ENCODE measurements at regions not wholly inside any gene's neighbourhood (a gene's known extent, or its start where the extent isn't known, plus 50 kb on each side); places are given as distances from the start of the nearest gene placed in this dataset.
"Not testable (repeated sequence)": the region's sequence is repeated elsewhere in the genome, so short reads cannot be mapped to it uniquely, and the experiment has no call there.

DNA sequence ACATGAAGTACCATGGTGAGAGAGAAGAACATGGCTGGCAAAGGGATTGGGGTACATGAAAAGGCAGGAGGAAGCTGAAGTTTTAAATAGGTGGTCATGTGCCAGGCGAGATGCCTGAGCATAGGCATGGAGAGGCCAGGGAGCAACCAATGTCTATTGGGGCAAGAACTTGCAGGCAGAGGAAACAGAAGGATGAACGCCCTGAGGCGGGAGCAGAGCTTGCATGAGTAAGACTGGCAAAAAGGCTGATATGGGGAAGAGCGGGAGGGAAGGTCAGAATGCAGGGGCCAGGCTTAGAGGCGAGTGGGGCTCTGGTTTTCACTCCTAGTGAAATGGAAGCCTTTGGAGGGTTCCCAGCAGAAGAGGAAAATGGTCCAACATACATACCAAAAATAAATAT is 52.5 kb upstream of the VSTM5 start:
- no peak for DNase-seq

DNA sequence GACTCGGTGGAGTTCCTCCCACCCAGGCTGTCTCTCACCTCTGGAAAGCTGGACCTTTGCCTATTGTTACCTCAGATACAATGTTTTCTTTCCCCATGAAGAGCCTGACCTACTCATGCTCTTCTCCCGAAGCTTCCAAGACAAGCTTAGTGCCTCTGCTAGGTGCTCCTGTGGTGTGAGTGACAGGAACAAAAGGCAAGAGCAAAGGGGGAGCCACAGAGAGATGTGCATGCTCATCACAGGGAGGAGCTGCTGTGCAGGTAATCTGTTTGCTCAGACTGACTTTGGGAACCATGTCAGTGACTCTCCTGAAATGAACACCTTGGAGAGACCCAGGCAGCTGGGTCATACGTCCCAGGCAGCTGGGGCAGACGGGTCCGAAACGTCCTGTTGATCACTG is 53.6 kb upstream of the VSTM5 start:
- DNase-seq: no peak

DNA sequence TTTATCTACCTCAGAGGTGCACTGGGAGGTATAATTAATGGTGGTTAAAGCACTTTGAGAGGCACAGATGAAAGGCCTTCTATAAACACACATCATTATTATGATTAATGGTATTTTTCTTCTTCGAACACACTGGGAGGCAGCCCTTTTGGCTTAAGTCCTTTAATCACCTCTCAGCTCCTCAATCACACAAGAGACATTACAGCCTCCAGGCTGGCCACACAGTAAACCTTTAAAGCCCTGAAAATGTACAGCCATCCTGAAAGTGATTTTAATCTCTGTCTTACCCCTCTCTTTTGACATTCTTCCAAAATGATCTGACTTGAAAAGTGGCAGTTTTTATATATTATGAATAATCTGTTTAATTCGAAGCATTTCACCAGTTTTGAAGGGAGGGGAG is 54.3 kb upstream of the VSTM5 start:
- no peak for DNase-seq

DNA sequence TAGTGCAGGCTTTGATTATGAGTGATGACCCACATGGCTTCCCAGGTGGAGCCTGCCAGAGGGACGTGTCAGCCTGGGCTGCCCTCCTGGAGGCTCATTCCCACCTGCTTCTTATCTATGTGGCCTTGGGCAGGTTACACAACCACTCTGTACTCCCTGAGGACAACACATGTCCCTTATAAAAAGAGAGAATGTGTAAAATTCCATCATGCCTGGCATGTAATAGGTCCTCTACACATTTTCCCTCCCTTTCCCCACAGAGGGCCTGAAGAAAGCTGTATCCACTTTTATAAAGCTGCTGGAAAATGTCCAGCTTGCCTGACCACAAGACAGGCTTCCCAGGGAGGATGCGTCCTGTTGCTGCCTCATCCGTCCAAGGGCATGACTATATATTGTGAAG is 55.0 kb upstream of the VSTM5 start:
- DNase-seq: no peak

DNA sequence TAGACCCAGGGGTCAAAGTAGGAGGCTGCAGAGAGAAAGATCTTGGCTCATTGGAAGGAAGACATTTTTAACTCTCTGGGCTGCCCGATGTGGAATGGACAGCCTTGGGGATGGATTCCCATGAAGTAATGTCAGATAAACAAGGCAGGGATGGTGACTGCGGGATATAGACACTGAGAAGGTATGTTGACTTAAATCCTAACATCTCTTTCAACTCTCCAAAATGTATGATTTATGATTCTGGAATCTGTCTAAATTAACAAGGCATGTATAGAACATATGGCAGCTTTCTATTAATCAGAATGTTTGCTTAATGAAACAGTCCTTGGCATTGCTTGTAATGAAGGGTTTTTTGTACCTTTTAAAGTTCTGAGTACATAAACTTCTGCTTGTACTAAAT is 56.1 kb upstream of the VSTM5 start:
- no peak for DNase-seq

DNA sequence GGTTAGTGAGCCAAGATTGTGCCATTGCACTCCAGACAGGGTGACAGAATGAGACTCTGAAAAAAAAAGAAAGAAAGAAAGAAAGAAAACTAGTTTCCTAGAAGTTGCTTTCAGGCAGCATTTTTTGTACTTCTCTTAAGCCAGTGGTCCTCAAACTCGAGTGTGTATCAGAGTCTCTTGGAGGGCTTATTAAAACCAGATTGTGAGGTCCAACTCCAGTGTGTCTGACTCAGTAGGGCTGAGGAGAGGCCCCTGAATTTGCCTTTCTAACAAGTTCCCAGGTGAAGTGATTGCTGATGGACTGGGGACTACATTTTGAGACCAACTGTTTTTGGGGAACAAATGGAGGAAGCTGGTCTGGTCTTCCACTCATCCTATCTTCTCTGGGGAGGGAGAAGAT is 57.5 kb upstream of the VSTM5 start:
- no peak for DNase-seq

GRCh38 chr11:93908689-93909088 is 58.3 kb upstream of the VSTM5 start:
- no peak for DNase-seq

GRCh38 chr11:93917673-93918072 is 67.3 kb upstream of the VSTM5 start:
- no peak for DNase-seq

DNA sequence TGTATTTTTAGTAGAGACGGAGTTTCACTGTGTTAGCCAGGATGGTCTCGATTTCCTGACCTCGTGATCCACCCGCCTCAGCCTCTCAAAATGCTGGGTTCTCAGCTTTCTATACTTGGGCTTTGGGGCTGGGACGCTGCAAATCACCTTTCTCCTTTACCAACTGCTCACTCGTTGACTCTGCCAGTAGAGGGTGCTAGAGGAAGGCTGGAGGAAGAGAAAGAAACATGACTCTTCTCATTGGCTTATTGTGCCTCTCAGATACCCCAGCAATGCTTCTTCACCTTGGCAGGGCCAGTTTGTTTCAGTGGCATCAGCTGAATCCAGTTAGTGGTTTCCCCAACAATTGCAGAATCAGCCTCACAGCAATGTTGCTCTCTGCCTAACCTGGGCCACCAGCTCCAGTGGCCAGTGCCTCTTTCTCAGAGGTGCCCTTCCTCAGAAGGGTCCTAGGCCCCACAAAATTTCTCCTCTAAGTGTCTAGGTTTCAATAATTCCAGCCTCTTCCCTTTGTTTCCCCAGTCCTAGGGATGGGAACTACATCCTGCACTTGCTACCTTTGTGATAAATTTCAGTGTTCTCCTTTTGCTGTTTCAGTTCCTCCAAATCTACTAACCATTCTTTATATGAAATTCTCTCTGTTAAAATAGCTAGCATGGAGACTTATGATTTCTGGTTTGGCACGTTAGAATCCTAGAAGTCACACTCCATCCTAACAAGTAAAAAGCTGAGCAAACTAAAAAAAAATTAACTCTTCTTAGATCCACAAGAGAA is 71.5 kb upstream of the VSTM5 start:
- DNase-seq: peak; percentile 2

DNA sequence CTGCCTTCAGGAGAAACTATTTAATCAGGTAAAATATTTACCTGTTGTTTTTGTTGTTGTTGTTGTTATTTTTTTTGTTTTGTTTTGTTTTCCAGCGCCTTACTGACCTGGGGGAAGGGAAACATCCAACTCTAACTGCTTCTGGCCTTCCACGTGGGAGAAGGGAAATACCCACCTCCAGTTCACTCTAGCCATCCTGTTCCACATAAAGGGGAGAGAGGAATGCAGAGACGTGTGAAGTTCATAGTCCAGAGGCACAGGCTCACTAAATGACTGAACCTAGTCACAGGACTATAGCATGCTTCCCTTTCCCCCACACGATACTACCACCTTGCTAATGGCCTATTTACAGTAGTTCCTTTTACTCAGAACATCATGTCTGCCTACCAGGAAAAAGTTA is 72.4 kb upstream of the VSTM5 start:
- no peak for DNase-seq

DNA sequence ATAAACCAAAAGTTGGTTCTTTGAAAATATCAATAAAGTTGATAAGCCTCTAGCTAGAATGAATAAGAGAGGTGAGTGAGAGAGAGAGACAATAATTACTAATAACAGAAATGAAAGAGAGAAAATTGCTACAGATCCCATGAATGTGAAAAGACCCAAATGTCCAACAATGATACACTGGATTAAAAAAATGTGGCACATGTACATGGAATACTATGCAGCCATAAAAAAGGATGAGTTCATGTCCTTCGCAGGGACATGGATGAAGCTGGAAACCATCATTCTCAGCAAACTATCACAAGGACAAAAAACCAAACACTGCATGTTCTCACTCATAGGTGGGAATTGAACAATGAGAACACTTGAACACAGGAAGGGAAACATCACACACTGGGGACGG is 75.7 kb upstream of the VSTM5 start:
- not testable (repeated sequence) for DNase-seq

- no peak for DNase-seq
These were observed 79.0 kb upstream of the VSTM5 start for GRCh38 chr11:93929407-93929806.

DNA sequence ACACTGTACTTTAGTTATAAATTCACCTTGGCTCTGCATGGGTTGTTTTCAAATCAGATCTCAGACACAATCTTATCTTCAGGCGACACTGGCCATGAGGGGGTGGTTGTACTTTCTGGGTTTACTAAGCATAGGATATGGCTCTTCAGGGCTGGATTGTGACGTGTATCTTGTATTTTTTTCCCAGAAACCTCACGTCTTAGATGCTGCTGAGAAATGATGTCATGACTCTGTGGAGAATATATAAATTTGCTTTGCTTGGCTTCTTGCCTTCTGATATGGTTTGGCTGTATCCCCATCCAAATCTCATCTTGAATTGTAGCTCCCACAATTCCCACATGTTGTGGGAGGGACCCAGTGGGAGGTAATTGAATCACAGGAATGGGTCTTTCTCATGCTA is 82.8 kb upstream of the VSTM5 start:
- DNase-seq: no peak

GRCh38 chr11:93935826-93936225 is 85.3 kb upstream of the HEPHL1 start:
- DNase-seq: no peak

DNA sequence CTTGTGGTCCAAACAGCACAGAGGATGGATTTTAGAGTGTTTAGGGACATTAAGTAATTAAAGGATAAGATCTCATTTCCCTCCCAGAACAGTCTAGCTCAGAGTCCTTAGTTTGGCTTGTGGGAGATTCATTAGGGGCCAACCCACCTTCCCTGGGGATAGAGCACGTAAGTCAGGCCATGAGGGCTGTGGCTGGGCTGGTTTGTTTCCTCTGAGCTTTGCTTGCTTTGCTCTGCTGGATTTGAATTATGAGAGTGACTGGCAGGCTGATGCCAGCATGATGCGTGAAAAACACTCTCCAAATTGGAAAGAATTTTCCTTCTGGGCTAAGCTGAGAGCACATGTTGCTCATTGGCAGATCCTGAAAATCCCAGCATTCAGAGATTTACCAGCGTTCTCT is 84.7 kb upstream of the HEPHL1 start:
- peak; percentile 1 for DNase-seq

GRCh38 chr11:93939084-93939760 is 81.9 kb upstream of the HEPHL1 start:
- DNase-seq: no peak

GRCh38 chr11:93940395-93940794 is 80.8 kb upstream of the HEPHL1 start:
- DNase-seq: no peak

GRCh38 chr11:93942176-93942575 is 79.0 kb upstream of the HEPHL1 start:
- no peak for DNase-seq

DNA sequence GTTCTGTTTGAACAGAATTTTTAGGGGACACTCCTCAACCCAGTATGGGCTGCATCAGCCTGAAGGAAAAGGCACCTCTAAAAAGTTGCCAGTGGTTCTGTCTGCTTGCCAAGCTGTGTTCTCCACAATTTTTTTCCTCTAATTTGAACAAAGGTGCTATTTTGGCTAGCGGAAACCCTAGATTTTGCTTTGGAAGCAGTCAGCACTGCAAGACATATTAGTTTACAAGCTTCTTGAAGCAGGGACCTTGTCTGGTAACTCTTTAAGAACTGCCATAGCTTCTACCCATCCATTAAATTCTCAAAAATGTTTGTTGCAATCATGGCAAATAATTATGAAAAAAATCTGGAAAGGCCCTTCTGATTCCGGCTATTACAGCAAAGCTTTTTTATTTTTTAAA is 75.6 kb upstream of the HEPHL1 start:
- no peak for DNase-seq

GRCh38 chr11:93952082-93952780 is 68.9 kb upstream of the HEPHL1 start:
- no peak for DNase-seq

GRCh38 chr11:93957397-93957952 is 63.7 kb upstream of the HEPHL1 start:
- no peak for DNase-seq

DNA sequence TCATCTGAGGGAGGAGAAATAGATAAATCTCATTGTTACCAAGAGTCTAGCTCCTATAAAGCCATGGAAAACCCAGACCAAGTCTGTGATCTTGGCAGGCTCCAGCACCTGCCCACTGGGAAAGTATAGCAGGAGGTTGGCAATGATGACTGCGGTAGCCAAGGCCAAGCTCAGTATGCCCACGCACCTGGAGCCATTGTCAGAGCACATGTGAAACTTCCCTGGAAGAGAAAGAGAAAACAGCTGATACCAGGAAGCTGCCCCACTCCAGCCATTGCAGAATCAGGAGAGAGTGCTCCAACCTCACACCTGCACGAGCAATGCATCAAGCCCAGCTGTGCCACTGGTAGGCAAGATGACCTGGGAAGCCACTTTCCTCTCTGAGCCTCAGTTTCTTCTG is 62.2 kb upstream of the HEPHL1 start:
- no peak for DNase-seq

GRCh38 chr11:93959663-93960062 is 61.5 kb upstream of the HEPHL1 start:
- no peak for DNase-seq

GRCh38 chr11:93963072-93963471 is 58.1 kb upstream of the HEPHL1 start:
- DNase-seq: no peak
